ENCODE measurements at regions not wholly inside any gene's neighbourhood (a gene's known extent, or its start where the extent isn't known, plus 50 kb on each side); places are given as distances from the start of the nearest gene placed in this dataset.

GRCh38 chr1:63068626-63069025 lies 253.7 kb upstream of the FOXD3 start:
- Mint-ChIP-seq H3K4me3 (no peak overlapping the region), H3K9me3 (peaks cover 0 to 1% (median 0%) of the 10 kb centered on the region in 7 donors), H3K27me3 (peaks cover 22% of the 10 kb centered on the region), H3K36me3 (no peaks in the 10 kb centered on the region), H3K27ac (no peak overlapping the region), H3K4me1 (no peaks in the 10 kb centered on the region)
- no peak for DNase-seq
- Histone ChIP-seq H3K4me1 (ENCODE audit: control insufficient read depth, insufficient read depth, low read length, poor library complexity, severe bottlenecking) (no peaks in the 10 kb centered on the region), H3K27ac (ENCODE audit: insufficient read depth, low read length, poor library complexity, severe bottlenecking) (no peak overlapping the region), H3K27me3 (ENCODE audit: control insufficient read depth, insufficient read depth, low read length) (peaks cover 10% of the 10 kb centered on the region), H3K9me3 (ENCODE audit: control insufficient read depth in 2 of 2, low read length in 2 of 2) (no peaks in the 10 kb centered on the region), H3K36me3 (ENCODE audit: control insufficient read depth, insufficient read depth, low read length) (no peaks in the 10 kb centered on the region), H3K4me3 (ENCODE audit: low read depth, low read length) (no peak overlapping the region)
- no peak for ATAC-seq (ENCODE audit: low read depth in 2 of 2)

GRCh38 chr1:63069214-63069613 lies 253.2 kb upstream of the FOXD3 start:
- ATAC-seq (ENCODE audit: low read depth in 2 of 2) (no peak), DNase-seq (no peak)
- peaks cover 0 to 1% (median 0%) of the 10 kb centered on the region in 7 donors for H3K9me3 Mint-ChIP-seq
- Histone ChIP-seq H3K4me3 (ENCODE audit: low read depth, low read length) (no peak overlapping the region), H3K27ac (ENCODE audit: insufficient read depth, low read length, poor library complexity, severe bottlenecking) (no peak overlapping the region), H3K4me1 (ENCODE audit: control insufficient read depth, insufficient read depth, low read length, poor library complexity, severe bottlenecking) (no peaks in the 10 kb centered on the region), H3K27me3 (ENCODE audit: control insufficient read depth, insufficient read depth, low read length) (peaks cover 10% of the 10 kb centered on the region), H3K36me3 (ENCODE audit: control insufficient read depth, insufficient read depth, low read length) (no peaks in the 10 kb centered on the region), H3K9me3 (ENCODE audit: control insufficient read depth in 2 of 2, low read length in 2 of 2) (no peaks in the 10 kb centered on the region)
- no peaks in the 10 kb centered on the region for H3K4me1 Mint-ChIP-seq
- H3K36me3 Mint-ChIP-seq, result no peaks in the 10 kb centered on the region
- no peak overlapping the region for H3K4me3 Mint-ChIP-seq
- peaks cover 25% of the 10 kb centered on the region for H3K27me3 Mint-ChIP-seq
- no peak overlapping the region for H3K27ac Mint-ChIP-seq

GRCh38 chr1:63073309-63074306 lies 248.8 kb upstream of the FOXD3 start:
- H3K4me1 ChIP-seq (ENCODE audit: control insufficient read depth, insufficient read depth, low read length, poor library complexity, severe bottlenecking), result no peaks in the 10 kb centered on the region
- ATAC-seq (ENCODE audit: low read depth in 2 of 2) (no peak), DNase-seq (no peak)
- peaks cover 0 to 8% of the 10 kb centered on the region in 2 experiments for H3K9me3 ChIP-seq (ENCODE audit: control insufficient read depth in 2 of 2, low read length in 2 of 2)
- Mint-ChIP-seq H3K27me3 (peaks cover 42% of the 10 kb centered on the region), H3K36me3 (no peaks in the 10 kb centered on the region), H3K27ac (no peak overlapping the region), H3K9me3 (peaks cover 0 to 10% (median 2%) of the 10 kb centered on the region in 7 donors), H3K4me1 (no peaks in the 10 kb centered on the region), H3K4me3 (no peak overlapping the region)
- no peaks in the 10 kb centered on the region for H3K36me3 ChIP-seq (ENCODE audit: control insufficient read depth, insufficient read depth, low read length)
- peaks cover 16% of the 10 kb centered on the region for H3K27me3 ChIP-seq (ENCODE audit: control insufficient read depth, insufficient read depth, low read length)
- H3K4me3 ChIP-seq (ENCODE audit: low read depth, low read length), result no peak overlapping the region
- no peak overlapping the region for H3K27ac ChIP-seq (ENCODE audit: insufficient read depth, low read length, poor library complexity, severe bottlenecking)

GRCh38 chr1:63074321-63074720 lies 248.0 kb upstream of the FOXD3 start:
- Mint-ChIP-seq H3K36me3 (no peaks in the 10 kb centered on the region), H3K4me3 (no peak overlapping the region), H3K9me3 (peaks cover 0 to 10% (median 2%) of the 10 kb centered on the region in 7 donors), H3K27me3 (peaks cover 42% of the 10 kb centered on the region), H3K4me1 (no peaks in the 10 kb centered on the region), H3K27ac (no peak overlapping the region)
- ATAC-seq (ENCODE audit: low read depth in 2 of 2) (no peak), DNase-seq (no peak)
- peaks cover 16% of the 10 kb centered on the region for H3K27me3 ChIP-seq (ENCODE audit: control insufficient read depth, insufficient read depth, low read length)
- H3K36me3 ChIP-seq (ENCODE audit: control insufficient read depth, insufficient read depth, low read length), result no peaks in the 10 kb centered on the region
- H3K4me3 ChIP-seq (ENCODE audit: low read depth, low read length), result no peak overlapping the region
- H3K9me3 ChIP-seq (ENCODE audit: control insufficient read depth in 2 of 2, low read length in 2 of 2), result peaks cover 0 to 8% of the 10 kb centered on the region in 2 experiments
- H3K4me1 ChIP-seq (ENCODE audit: control insufficient read depth, insufficient read depth, low read length, poor library complexity, severe bottlenecking), result no peaks in the 10 kb centered on the region
- no peak overlapping the region for H3K27ac ChIP-seq (ENCODE audit: insufficient read depth, low read length, poor library complexity, severe bottlenecking)

GRCh38 chr1:63082766-63083165 lies 239.6 kb upstream of the FOXD3 start:
- no peak overlapping the region for H3K27ac Mint-ChIP-seq
- DNase-seq (no peak), ATAC-seq (ENCODE audit: low read depth in 2 of 2) (no peak)
- no peak overlapping the region for H3K4me3 Mint-ChIP-seq
- H3K36me3 Mint-ChIP-seq, result no peaks in the 10 kb centered on the region
- no peaks in the 10 kb centered on the region for H3K4me1 Mint-ChIP-seq
- Histone ChIP-seq H3K27ac (ENCODE audit: insufficient read depth, low read length, poor library complexity, severe bottlenecking) (no peak overlapping the region), H3K36me3 (ENCODE audit: control insufficient read depth, insufficient read depth, low read length) (no peaks in the 10 kb centered on the region), H3K27me3 (ENCODE audit: control insufficient read depth, insufficient read depth, low read length) (no peaks in the 10 kb centered on the region), H3K4me3 (ENCODE audit: low read depth, low read length) (no peak overlapping the region), H3K9me3 (ENCODE audit: control insufficient read depth in 2 of 2, low read length in 2 of 2) (no peaks in the 10 kb centered on the region), H3K4me1 (ENCODE audit: control insufficient read depth, insufficient read depth, low read length, poor library complexity, severe bottlenecking) (no peaks in the 10 kb centered on the region)
- H3K9me3 Mint-ChIP-seq, result peaks cover 0 to 4% (median 1%) of the 10 kb centered on the region in 7 donors
- peaks cover 4% of the 10 kb centered on the region for H3K27me3 Mint-ChIP-seq

- no peak overlapping the region for H3K4me3 ChIP-seq (ENCODE audit: low read depth, low read length)
- DNase-seq (no peak), ATAC-seq (ENCODE audit: low read depth in 2 of 2) (no peak)
- no peak overlapping the region for H3K27ac Mint-ChIP-seq
- peaks cover 7% of the 10 kb centered on the region for H3K27me3 Mint-ChIP-seq
- no peaks in the 10 kb centered on the region for H3K4me1 Mint-ChIP-seq
- no peaks in the 10 kb centered on the region for H3K36me3 Mint-ChIP-seq
- no peaks in the 10 kb centered on the region for H3K36me3 ChIP-seq (ENCODE audit: control insufficient read depth, insufficient read depth, low read length)
- no peak overlapping the region for H3K27ac ChIP-seq (ENCODE audit: insufficient read depth, low read length, poor library complexity, severe bottlenecking)
- peaks cover 0 to 4% (median 0%) of the 10 kb centered on the region in 7 donors for H3K9me3 Mint-ChIP-seq
- no peaks in the 10 kb centered on the region for H3K4me1 ChIP-seq (ENCODE audit: control insufficient read depth, insufficient read depth, low read length, poor library complexity, severe bottlenecking)
- no peak overlapping the region for H3K4me3 Mint-ChIP-seq
- H3K9me3 ChIP-seq (ENCODE audit: control insufficient read depth in 2 of 2, low read length in 2 of 2), result no peaks in the 10 kb centered on the region
- H3K27me3 ChIP-seq (ENCODE audit: control insufficient read depth, insufficient read depth, low read length), result no peaks in the 10 kb centered on the region
Measured at GRCh38 chr1:63087966-63088365, 234.4 kb upstream of the FOXD3 start.

- Mint-ChIP-seq H3K4me3 (no peak overlapping the region), H3K4me1 (no peaks in the 10 kb centered on the region), H3K27ac (no peak overlapping the region), H3K36me3 (no peaks in the 10 kb centered on the region), H3K9me3 (no peaks in the 10 kb centered on the region), H3K27me3 (peaks cover 4% of the 10 kb centered on the region)
- Histone ChIP-seq H3K27ac (ENCODE audit: insufficient read depth, low read length, poor library complexity, severe bottlenecking) (no peak overlapping the region), H3K27me3 (ENCODE audit: control insufficient read depth, insufficient read depth, low read length) (no peaks in the 10 kb centered on the region), H3K36me3 (ENCODE audit: control insufficient read depth, insufficient read depth, low read length) (no peaks in the 10 kb centered on the region), H3K4me3 (ENCODE audit: low read depth, low read length) (no peak overlapping the region), H3K4me1 (ENCODE audit: control insufficient read depth, insufficient read depth, low read length, poor library complexity, severe bottlenecking) (no peaks in the 10 kb centered on the region), H3K9me3 (ENCODE audit: control insufficient read depth in 2 of 2, low read length in 2 of 2) (no peaks in the 10 kb centered on the region)
- DNase-seq (no peak), ATAC-seq (ENCODE audit: low read depth in 2 of 2) (no peak)
Measured at GRCh38 chr1:63099188-63099587, 223.2 kb upstream of the FOXD3 start.

- H3K27me3 Mint-ChIP-seq, result peaks cover 7% of the 10 kb centered on the region
- Histone ChIP-seq H3K9me3 (ENCODE audit: control insufficient read depth in 2 of 2, low read length in 2 of 2) (no peaks in the 10 kb centered on the region), H3K27ac (ENCODE audit: insufficient read depth, low read length, poor library complexity, severe bottlenecking) (no peak overlapping the region), H3K27me3 (ENCODE audit: control insufficient read depth, insufficient read depth, low read length) (no peaks in the 10 kb centered on the region), H3K4me3 (ENCODE audit: low read depth, low read length) (no peak overlapping the region), H3K36me3 (ENCODE audit: control insufficient read depth, insufficient read depth, low read length) (no peaks in the 10 kb centered on the region), H3K4me1 (ENCODE audit: control insufficient read depth, insufficient read depth, low read length, poor library complexity, severe bottlenecking) (no peaks in the 10 kb centered on the region)
- ATAC-seq (ENCODE audit: low read depth in 2 of 2) (no peak), DNase-seq (no peak)
- peaks cover 0 to 2% (median 0%) of the 10 kb centered on the region in 7 donors for H3K9me3 Mint-ChIP-seq
- no peak overlapping the region for H3K27ac Mint-ChIP-seq
- no peaks in the 10 kb centered on the region for H3K4me1 Mint-ChIP-seq
- no peak overlapping the region for H3K4me3 Mint-ChIP-seq
- no peaks in the 10 kb centered on the region for H3K36me3 Mint-ChIP-seq
Measured at GRCh38 chr1:63101336-63101735, 221.0 kb upstream of the FOXD3 start.
